Mesenchymal stem cell (in vitro differentiated cells and primary cell): ENCODE measurements at regions not wholly inside any gene's neighbourhood (a gene's known extent, or its start where the extent isn't known, plus 50 kb on each side); places are given as distances from the start of the nearest gene placed in this dataset.

Experiments
- DNase-seq: peaks from one replicate; pipeline ENCODE4 v3.0.0-alpha.2; 2013
- H2AFZ ChIP-seq: one replicate; pipeline ENCODE4 v1.6.1; 2013; ENCODE audit warnings: low read depth, mild to moderate bottlenecking, control low read depth, inconsistent platforms, low read length, moderate library complexity
- H2AK5ac ChIP-seq: 2 replicates; pipeline ENCODE4 v1.6.1; 2013; ENCODE audit warnings: low read length, moderate library complexity, mild to moderate bottlenecking, inconsistent platforms; ENCODE audit not compliant: severe bottlenecking
- H2BK120ac ChIP-seq: one replicate; pipeline ENCODE4 v1.6.1; 2013; ENCODE audit warnings: low read depth, mild to moderate bottlenecking, inconsistent platforms, low read length, moderate library complexity
- H2BK12ac ChIP-seq, 2 experiments: one replicate each; pipeline ENCODE4 v1.6.1; 2013; ENCODE audit warnings: inconsistent platforms in 2 of 2, low read length in 2 of 2, mild to moderate bottlenecking in 2 of 2, moderate library complexity in 2 of 2, control low read depth in 1 of 2
- H2BK15ac ChIP-seq: one replicate; pipeline ENCODE4 v1.6.1; 2013; ENCODE audit warnings: mild to moderate bottlenecking, low read depth, inconsistent platforms; ENCODE audit not compliant: poor library complexity, severe bottlenecking
- H2BK5ac ChIP-seq: 2 replicates; pipeline ENCODE4 v1.6.1; 2013; ENCODE audit warnings: low read depth, mild to moderate bottlenecking, low read length, control low read depth, inconsistent platforms; ENCODE audit not compliant: poor library complexity, severe bottlenecking
- H3K14ac ChIP-seq, 2 experiments: one replicate each; pipeline ENCODE4 v1.6.1; 2013; ENCODE audit warnings: inconsistent platforms in 2 of 2, low read length in 2 of 2, control low read depth in 1 of 2, mild to moderate bottlenecking in 1 of 2, moderate library complexity in 1 of 2
- H3K18ac ChIP-seq, 2 experiments: one replicate each; pipeline ENCODE4 v1.6.1; 2013; ENCODE audit warnings: inconsistent platforms in 2 of 2, low read length in 2 of 2, control low read depth in 1 of 2, low read depth in 1 of 2, mild to moderate bottlenecking in 1 of 2
- H3K23ac ChIP-seq, 2 experiments: one replicate each; pipeline ENCODE4 v1.6.1; 2013; ENCODE audit warnings: inconsistent platforms in 2 of 2, low read length in 2 of 2, mild to moderate bottlenecking in 2 of 2, moderate library complexity in 2 of 2, control low read depth in 1 of 2
- H3K27ac ChIP-seq: 2 replicates; pipeline ENCODE4 v1.5.1; 2013; ENCODE audit warnings: mild to moderate bottlenecking, moderate library complexity, low read length, control low read depth, inconsistent platforms; ENCODE audit not compliant: poor library complexity, severe bottlenecking
- H3K27me3 ChIP-seq, 2 experiments: 2 replicates each; pipeline versions ENCODE4 v1.6.1 to v1.7.0; 2013; ENCODE audit warnings: low read length in 2 of 2, mild to moderate bottlenecking in 2 of 2, moderate library complexity in 2 of 2, control low read depth in 1 of 2, inconsistent platforms in 1 of 2; ENCODE audit not compliant: control insufficient read depth in 1 of 2, insufficient read depth in 1 of 2
- H3K36me3 ChIP-seq, 2 experiments: 2 replicates each; pipeline versions ENCODE4 v1.6.1 to v1.7.0; 2013; ENCODE audit warnings: low read length in 2 of 2, control low read depth in 1 of 2, inconsistent platforms in 1 of 2, low read depth in 1 of 2, mild to moderate bottlenecking in 1 of 2; ENCODE audit not compliant: insufficient read depth in 2 of 2, control insufficient read depth in 1 of 2
- H3K4ac ChIP-seq, 2 experiments: one replicate each; pipeline ENCODE4 v1.6.1; 2013; ENCODE audit warnings: inconsistent platforms in 2 of 2, low read length in 2 of 2, mild to moderate bottlenecking in 2 of 2, moderate library complexity in 2 of 2, control low read depth in 1 of 2, low read depth in 1 of 2
- H3K4me1 ChIP-seq: 2 replicates; pipeline ENCODE4 v1.6.1; 2013; ENCODE audit warnings: low read depth, low read length, control low read depth; ENCODE audit not compliant: control insufficient read depth, insufficient read depth
- H3K4me2 ChIP-seq: 2 replicates; pipeline ENCODE4 v1.6.1; 2013; ENCODE audit warnings: low read length, mild to moderate bottlenecking, inconsistent platforms; ENCODE audit not compliant: poor library complexity, severe bottlenecking
- H3K4me3 ChIP-seq, 2 experiments: 2 replicates each; pipeline versions ENCODE4 v1.5.1 to v1.7.0; 2013; ENCODE audit warnings: low read length in 2 of 2, mild to moderate bottlenecking in 2 of 2, control low read depth in 1 of 2, low read depth in 1 of 2; ENCODE audit not compliant: insufficient read depth in 1 of 2
- H3K79me1 ChIP-seq: replicated peaks from 2 replicates; pipeline ENCODE4 v1.6.1; 2013; ENCODE audit warnings: mild to moderate bottlenecking, control low read depth, low read length, inconsistent platforms; ENCODE audit not compliant: poor library complexity, severe bottlenecking
- H3K9ac ChIP-seq: 2 replicates; pipeline ENCODE4 v1.7.0; 2013; ENCODE audit warnings: mild to moderate bottlenecking, low read length, moderate library complexity
- H3K9me3 ChIP-seq: 2 replicates; pipeline ENCODE4 v1.7.0; 2013; ENCODE audit warnings: mild to moderate bottlenecking, low read length; ENCODE audit not compliant: control insufficient read depth
- H4K8ac ChIP-seq: one replicate; pipeline ENCODE4 v1.6.1; 2013; ENCODE audit warnings: inconsistent platforms, mild to moderate bottlenecking, low read length, moderate library complexity
- H4K91ac ChIP-seq: one replicate; pipeline ENCODE4 v1.6.1; 2013; ENCODE audit warnings: mild to moderate bottlenecking, low read length, inconsistent platforms
- WGBS: methylation state at CpG from one replicate; pipeline ENCODE4 v1.1.7; 2013; ENCODE audit warnings: mixed read lengths; 5-methylcytosine and 5-hydroxymethylcytosine counted together

GRCh38 chr4:131632877-131633276 lies 1516.2 kb upstream of the PCDH10 start:
- no peak overlapping the region for H3K14ac ChIP-seq
- H3K79me1 ChIP-seq: no peaks in the 10 kb centered on the region
- H3K36me3 ChIP-seq: no peaks in the 10 kb centered on the region
- no peak for DNase-seq
- no peak overlapping the region for H3K27ac ChIP-seq
- H3K27me3 ChIP-seq: no peaks in the 10 kb centered on the region
- H3K23ac ChIP-seq: no peak overlapping the region
- H3K18ac ChIP-seq: no peak overlapping the region
- no peak overlapping the region for H2AK5ac ChIP-seq
- no peak overlapping the region for H4K8ac ChIP-seq
- H3K9me3 ChIP-seq: peaks cover 39% of the 10 kb centered on the region
- H2BK15ac ChIP-seq: no peak overlapping the region
- no peak overlapping the region for H3K4me2 ChIP-seq
- H2BK12ac ChIP-seq: no peak overlapping the region
- H4K91ac ChIP-seq: no peak overlapping the region
- H3K4me3 ChIP-seq: no peak overlapping the region
- no peak overlapping the region for H2BK5ac ChIP-seq
- H2BK120ac ChIP-seq: no peak overlapping the region
- H2AFZ ChIP-seq: no peak overlapping the region
- H3K9ac ChIP-seq: no peak overlapping the region
- no peak overlapping the region for H3K4ac ChIP-seq
- H3K4me1 ChIP-seq: no peaks in the 10 kb centered on the region

GRCh38 chr4:131635191-131635590 lies 1513.9 kb upstream of the PCDH10 start:
- H2AFZ ChIP-seq: peak overlapping the region; percentile 27
- H3K27ac ChIP-seq: no peak overlapping the region
- no peaks in the 10 kb centered on the region for H3K4me1 ChIP-seq
- H3K4me3 ChIP-seq: no peak overlapping the region
- no peak overlapping the region for H2BK5ac ChIP-seq
- H3K18ac ChIP-seq: no peak overlapping the region
- H2AK5ac ChIP-seq: no peak overlapping the region
- H3K14ac ChIP-seq: no peak overlapping the region
- no peaks in the 10 kb centered on the region for H3K36me3 ChIP-seq
- no peaks in the 10 kb centered on the region for H3K79me1 ChIP-seq
- no peak overlapping the region for H2BK120ac ChIP-seq
- H4K8ac ChIP-seq: no peak overlapping the region
- H3K27me3 ChIP-seq: no peaks in the 10 kb centered on the region
- no peak overlapping the region for H3K4ac ChIP-seq
- H2BK15ac ChIP-seq: no peak overlapping the region
- no peak overlapping the region for H3K4me2 ChIP-seq
- no peak for DNase-seq
- no peak overlapping the region for H4K91ac ChIP-seq
- H3K23ac ChIP-seq: no peak overlapping the region
- H3K9me3 ChIP-seq: peaks cover 46% of the 10 kb centered on the region
- no peak overlapping the region for H3K9ac ChIP-seq
- no peak overlapping the region for H2BK12ac ChIP-seq

GRCh38 chr4:131638781-131639180 lies 1510.3 kb upstream of the PCDH10 start:
- H2BK5ac ChIP-seq: no peak overlapping the region
- H3K4me2 ChIP-seq: no peak overlapping the region
- H3K27ac ChIP-seq: no peak overlapping the region
- H2BK12ac ChIP-seq: no peak overlapping the region
- H3K18ac ChIP-seq: no peak overlapping the region
- peak; percentile 9 for DNase-seq
- no peaks in the 10 kb centered on the region for H3K27me3 ChIP-seq
- H3K4me1 ChIP-seq: no peaks in the 10 kb centered on the region
- H3K79me1 ChIP-seq: no peaks in the 10 kb centered on the region
- H3K23ac ChIP-seq: no peak overlapping the region
- H2AFZ ChIP-seq: no peak overlapping the region
- H2AK5ac ChIP-seq: no peak overlapping the region
- H3K36me3 ChIP-seq: no peaks in the 10 kb centered on the region
- 100% methylated on average over 1 of the region's 2 CpGs for WGBS
- no peak overlapping the region for H3K4me3 ChIP-seq
- no peak overlapping the region for H4K91ac ChIP-seq
- H2BK15ac ChIP-seq: no peak overlapping the region
- no peak overlapping the region for H4K8ac ChIP-seq
- no peak overlapping the region for H3K4ac ChIP-seq
- H2BK120ac ChIP-seq: no peak overlapping the region
- peaks cover 36% of the 10 kb centered on the region for H3K9me3 ChIP-seq
- no peak overlapping the region for H3K14ac ChIP-seq
- no peak overlapping the region for H3K9ac ChIP-seq

- Histone ChIP-seq H2BK5ac (no peak overlapping the region), H3K4ac (no peak overlapping the region), H3K4me3 (no peak overlapping the region), H3K14ac (no peak overlapping the region), H2AFZ (no peak overlapping the region), H3K4me1 (no peaks in the 10 kb centered on the region), H2BK15ac (no peak overlapping the region), H2BK12ac (no peak overlapping the region), H3K27ac (no peak overlapping the region), H3K23ac (no peak overlapping the region), H3K27me3 (no peaks in the 10 kb centered on the region), H3K79me1 (no peaks in the 10 kb centered on the region), H3K18ac (no peak overlapping the region), H2BK120ac (no peak overlapping the region), H4K8ac (no peak overlapping the region), H3K9me3 (peaks cover 5% of the 10 kb centered on the region), H3K36me3 (no peaks in the 10 kb centered on the region), H4K91ac (no peak overlapping the region), H2AK5ac (no peak overlapping the region), H3K9ac (no peak overlapping the region), H3K4me2 (no peak overlapping the region)
- peak; percentile 50 for DNase-seq
- WGBS: no CpG with 5 or more reads among the region's 1 CpG
These were observed 1504.5 kb upstream of the PCDH10 start for GRCh38 chr4:131644619-131645018.
